ENCODE measurements at regions not wholly inside any gene's neighbourhood (a gene's known extent, or its start where the extent isn't known, plus 50 kb on each side); places are given as distances from the start of the nearest gene placed in this dataset.

- Histone ChIP-seq H3K9me3 (ENCODE audit: control insufficient read depth, low read depth, low read length) (no peaks in the 10 kb centered on the region), H3K9ac (ENCODE audit: control insufficient read depth, extremely low read depth, insufficient read depth, low read length) (no peak overlapping the region), H3K9me1 (ENCODE audit: control insufficient read depth, extremely low read depth, insufficient read depth, low read length) (no peaks in the 10 kb centered on the region), H2AFZ (ENCODE audit: control insufficient read depth, low read length) (no peak overlapping the region), H3K4me1 (ENCODE audit: control insufficient read depth, extremely low read depth, insufficient read depth, low read length) (peaks cover 18% of the 10 kb centered on the region), H3K4me3 (ENCODE audit: control insufficient read depth in 2 of 3, extremely low read depth in 1 of 3, insufficient read depth in 2 of 3, low read depth in 1 of 3, low read length in 3 of 3) (no peak overlapping the region), H4K20me1 (ENCODE audit: control insufficient read depth, extremely low read depth, insufficient read depth, low read length) (no peaks in the 10 kb centered on the region), H3K27ac (ENCODE audit: control insufficient read depth, insufficient read depth, low read length) (no peak overlapping the region), H3K36me3 (ENCODE audit: control insufficient read depth in 2 of 2, extremely low read depth in 1 of 2, insufficient read depth in 2 of 2, low read length in 2 of 2) (no peaks in the 10 kb centered on the region), H3K27me3 (ENCODE audit: control insufficient read depth, extremely low read depth, insufficient read depth, low read length) (no peaks in the 10 kb centered on the region), H3K4me2 (ENCODE audit: control insufficient read depth, extremely low read depth, insufficient read depth, low read depth, low read length) (no peak overlapping the region), H3K79me2 (ENCODE audit: control insufficient read depth, insufficient read depth, low read length) (no peaks in the 10 kb centered on the region)
- DNase-seq (ENCODE audit: low read depth, low spot score), result no peak
- FAIRE-seq, result peak; percentile 49
- TF ChIP-seq CTCF (optimal IDR thresholded peaks at IDR 0.05 in 1 of 3, IDR thresholded peaks at IDR 0.05 in 1 of 3, conservative IDR thresholded peaks at IDR 0.05 in 1 of 3; ENCODE audit: extremely low read depth in 1 of 3, insufficient read depth in 2 of 3, low read length in 3 of 3) (no peak), EZH2 (IDR thresholded peaks at IDR 0.05; ENCODE audit: low read length) (no peak)
- dilution Hi-C loops (cut with MboI; ENCODE audit: extremely low pct_ligation_motif_present, low sequenced_read_pairs), result no loop called here
These were observed 240.6 kb downstream of the ACTL7B start for GRCh38 chr9:108615152-108615551.

- H3K36me3 ChIP-seq (ENCODE audit: control insufficient read depth in 2 of 2, extremely low read depth in 1 of 2, insufficient read depth in 2 of 2, low read length in 2 of 2), result no peaks in the 10 kb centered on the region
- no peak overlapping the region for H3K4me2 ChIP-seq (ENCODE audit: control insufficient read depth, extremely low read depth, insufficient read depth, low read depth, low read length)
- H3K27me3 ChIP-seq (ENCODE audit: control insufficient read depth, extremely low read depth, insufficient read depth, low read length), result no peaks in the 10 kb centered on the region
- H3K9me1 ChIP-seq (ENCODE audit: control insufficient read depth, extremely low read depth, insufficient read depth, low read length), result no peaks in the 10 kb centered on the region
- no peak overlapping the region for H2AFZ ChIP-seq (ENCODE audit: control insufficient read depth, low read length)
- TF ChIP-seq CTCF (optimal IDR thresholded peaks at IDR 0.05 in 1 of 3, IDR thresholded peaks at IDR 0.05 in 1 of 3, conservative IDR thresholded peaks at IDR 0.05 in 1 of 3; ENCODE audit: extremely low read depth in 1 of 3, insufficient read depth in 2 of 3, low read length in 3 of 3) (no peak), EZH2 (IDR thresholded peaks at IDR 0.05; ENCODE audit: low read length) (no peak)
- no peak for FAIRE-seq
- H3K4me1 ChIP-seq (ENCODE audit: control insufficient read depth, extremely low read depth, insufficient read depth, low read length), result peaks cover 21% of the 10 kb centered on the region
- no peaks in the 10 kb centered on the region for H4K20me1 ChIP-seq (ENCODE audit: control insufficient read depth, extremely low read depth, insufficient read depth, low read length)
- DNase-seq (ENCODE audit: low read depth, low spot score), result no peak
- H3K27ac ChIP-seq (ENCODE audit: control insufficient read depth, insufficient read depth, low read length), result no peak overlapping the region
- no peak overlapping the region for H3K9ac ChIP-seq (ENCODE audit: control insufficient read depth, extremely low read depth, insufficient read depth, low read length)
- no peaks in the 10 kb centered on the region for H3K9me3 ChIP-seq (ENCODE audit: control insufficient read depth, low read depth, low read length)
- dilution Hi-C loops (cut with MboI; ENCODE audit: extremely low pct_ligation_motif_present, low sequenced_read_pairs), result no loop called here
- H3K4me3 ChIP-seq (ENCODE audit: control insufficient read depth in 2 of 3, extremely low read depth in 1 of 3, insufficient read depth in 2 of 3, low read depth in 1 of 3, low read length in 3 of 3), result no peak overlapping the region
- H3K79me2 ChIP-seq (ENCODE audit: control insufficient read depth, insufficient read depth, low read length), result no peaks in the 10 kb centered on the region
These were observed 243.3 kb downstream of the ACTL7B start for GRCh38 chr9:108612513-108612912.

Measured in keratinocyte (primary cell).